Stromal cell of bone marrow (primary cell): ENCODE measurements at regions not wholly inside any gene's neighbourhood (a gene's known extent, or its start where the extent isn't known, plus 50 kb on each side); places are given as distances from the start of the nearest gene placed in this dataset.

Experiments
- DNase-seq: peaks from one replicate; pipeline ENCODE4 v3.0.0-alpha.2; 2012; ENCODE audit warnings: low read depth

DNA sequence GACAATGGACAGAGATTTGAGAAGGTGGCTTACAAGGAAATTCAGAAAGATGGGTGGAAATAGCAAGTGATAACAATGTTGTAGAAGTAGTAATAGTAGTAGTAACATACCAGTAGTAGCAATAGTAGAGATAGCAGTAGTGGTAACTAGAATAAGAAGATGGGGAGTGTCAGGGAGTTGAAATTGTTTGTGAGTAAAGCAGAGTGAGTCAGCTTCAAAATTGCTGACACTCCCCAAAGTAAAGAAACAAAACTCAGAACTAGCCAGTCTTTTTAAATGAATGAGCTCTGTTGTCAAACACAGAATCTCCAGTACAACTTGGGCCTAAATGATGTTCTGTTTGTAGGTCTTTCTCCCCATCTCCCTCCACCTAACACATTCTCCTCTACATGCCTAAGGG lies 1040.9 kb downstream of the CBLN2 start:
- no peak for DNase-seq

DNA sequence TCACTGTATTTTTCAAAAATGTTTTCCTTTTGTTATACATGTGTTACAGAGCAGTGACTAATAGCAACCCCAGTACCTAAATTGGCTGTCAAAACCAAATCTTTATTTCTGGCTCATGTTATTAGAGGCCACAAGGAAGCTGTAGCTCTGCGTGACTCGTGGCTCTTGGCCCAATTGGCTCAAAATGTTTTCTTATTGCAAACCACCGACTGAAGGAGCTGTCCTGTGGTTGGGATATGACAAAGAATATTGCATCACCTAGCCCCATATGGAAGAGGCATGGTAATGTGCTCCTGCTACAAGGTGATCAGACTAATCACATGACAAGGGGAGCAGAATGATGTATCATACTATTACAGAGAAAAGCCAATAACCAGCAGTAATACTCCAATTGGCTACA lies 1058.5 kb downstream of the CBLN2 start:
- no peak for DNase-seq

DNA sequence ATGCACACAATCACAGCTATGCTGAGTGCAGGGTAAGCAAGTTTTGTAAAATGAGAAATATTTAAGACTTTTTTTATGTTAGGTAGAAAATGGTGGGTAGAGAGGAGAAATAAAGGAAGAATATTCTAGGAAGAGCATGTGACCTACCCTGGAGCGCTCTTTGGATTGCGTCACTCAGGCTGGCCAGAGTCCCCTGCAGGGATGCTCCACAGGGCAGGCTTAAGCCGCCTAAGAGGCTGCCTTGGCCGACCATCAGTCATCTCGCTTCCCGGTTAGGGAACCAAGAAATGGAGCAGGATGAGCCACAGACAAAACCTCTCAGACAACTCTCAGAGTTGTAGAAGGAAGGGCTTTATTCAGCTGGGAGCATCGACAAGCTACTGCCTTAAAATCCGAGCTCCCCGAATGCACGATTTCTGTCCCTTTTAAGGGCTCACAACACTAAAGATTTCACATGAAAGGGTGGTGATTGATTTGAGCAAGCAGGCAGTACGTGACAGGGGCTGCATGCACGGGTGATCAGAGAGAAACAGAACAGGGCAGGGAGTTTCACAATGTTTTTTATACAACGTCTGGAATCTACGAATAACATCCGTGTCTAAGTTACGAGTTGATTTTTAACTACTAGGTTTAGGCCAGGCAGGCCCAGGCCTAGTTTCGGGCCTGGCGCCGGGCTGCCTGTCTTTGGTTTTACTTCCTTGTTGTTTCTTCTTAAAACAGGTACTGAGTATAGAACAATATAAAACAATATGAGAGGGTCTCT lies 1072.0 kb downstream of the CBLN2 start:
- DNase-seq, result no peak

DNA sequence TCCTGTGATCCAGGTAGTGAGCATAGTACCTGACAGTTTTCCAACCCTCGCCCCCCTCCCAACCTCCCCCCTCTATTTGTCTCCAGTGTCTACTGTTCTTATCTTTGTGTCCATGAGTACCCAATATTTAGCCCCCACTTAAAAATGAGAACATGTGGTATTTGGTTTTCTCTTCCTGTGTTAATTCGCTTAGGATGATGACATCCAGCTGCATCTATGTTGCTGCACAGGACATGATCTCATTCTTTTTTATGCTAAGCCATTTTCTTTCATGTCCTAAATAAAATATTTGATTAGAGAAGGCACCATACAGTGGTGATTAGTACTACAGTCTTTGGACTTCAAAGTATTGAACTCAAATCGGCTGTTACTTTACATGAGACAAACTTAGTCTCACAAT lies 1087.9 kb downstream of the CBLN2 start:
- no peak for DNase-seq

DNA sequence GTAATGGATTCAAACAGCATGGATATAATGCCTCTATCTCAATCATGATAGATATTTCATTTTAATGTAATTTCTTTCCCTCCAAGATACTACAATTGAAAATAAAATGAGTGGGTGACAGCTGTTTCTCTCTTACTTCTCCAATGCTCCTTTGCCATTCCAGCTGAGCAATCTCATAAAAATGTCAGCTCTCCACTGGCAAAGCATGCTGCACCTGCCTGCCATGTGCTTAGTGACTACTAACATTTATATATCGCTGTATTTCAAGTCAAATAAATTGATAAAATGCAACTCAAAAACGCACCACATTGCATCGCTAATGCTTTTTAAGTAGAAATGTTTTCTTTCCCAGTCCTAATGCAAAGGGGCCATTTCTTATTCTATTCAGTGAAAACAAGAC lies 1093.9 kb downstream of the CBLN2 start:
- no peak for DNase-seq

DNA sequence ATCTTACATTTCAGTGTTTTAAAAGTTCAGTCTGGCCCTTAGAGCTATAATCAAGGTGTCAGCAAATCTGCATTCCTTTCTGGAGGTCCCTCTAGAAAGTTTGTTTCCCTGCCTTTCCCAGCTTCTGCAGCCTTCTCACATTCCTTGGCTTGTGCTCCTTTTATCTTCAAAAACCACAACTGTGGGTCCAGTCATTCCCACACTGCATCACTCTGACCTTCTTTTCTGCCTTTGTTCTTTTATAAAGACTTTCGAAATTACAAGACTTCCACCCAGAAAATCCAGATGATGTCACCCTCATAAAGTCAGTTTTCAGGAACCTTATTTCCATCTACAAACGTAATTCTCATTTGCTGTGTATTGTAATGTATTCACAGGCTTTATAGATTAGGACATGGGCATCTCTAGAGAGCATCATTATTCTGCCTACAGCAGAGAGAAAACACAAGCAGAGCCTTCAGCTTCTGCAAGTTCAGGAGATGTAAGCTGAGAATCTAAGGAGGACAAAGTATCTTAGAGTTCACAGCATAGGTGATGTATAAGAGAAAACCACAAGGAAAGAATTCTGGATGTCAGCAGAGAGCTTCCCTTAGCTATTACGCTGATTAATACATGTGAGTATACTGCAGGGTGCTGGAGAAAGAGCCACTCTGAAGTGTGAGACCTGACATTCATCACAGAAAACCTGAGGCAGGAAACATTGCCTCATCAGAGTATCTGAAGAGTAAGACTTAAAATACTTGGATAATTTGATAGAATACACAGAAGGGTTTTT lies 1100.2 kb downstream of the CBLN2 start:
- peak; percentile 13 for DNase-seq

DNA sequence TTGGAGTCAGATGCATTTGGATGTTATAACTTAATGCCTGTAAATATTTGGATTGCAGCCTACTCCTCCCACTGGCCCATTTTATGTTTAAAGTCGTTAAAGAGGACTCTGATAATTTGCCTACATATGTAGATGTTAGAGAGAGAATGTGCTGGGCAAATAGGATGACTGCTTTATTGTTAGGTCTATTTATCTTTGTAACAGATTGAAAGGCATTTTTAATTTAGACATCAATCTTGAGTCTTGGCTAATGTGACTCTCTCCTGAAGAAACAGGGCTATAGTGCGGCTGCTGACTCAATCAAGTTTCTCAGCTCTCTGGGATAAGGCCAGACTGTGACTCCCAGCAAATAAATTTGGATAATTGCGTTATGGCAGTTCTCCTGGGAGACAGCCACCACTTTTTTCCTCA lies 1101.4 kb downstream of the CBLN2 start:
- no peak for DNase-seq

DNA sequence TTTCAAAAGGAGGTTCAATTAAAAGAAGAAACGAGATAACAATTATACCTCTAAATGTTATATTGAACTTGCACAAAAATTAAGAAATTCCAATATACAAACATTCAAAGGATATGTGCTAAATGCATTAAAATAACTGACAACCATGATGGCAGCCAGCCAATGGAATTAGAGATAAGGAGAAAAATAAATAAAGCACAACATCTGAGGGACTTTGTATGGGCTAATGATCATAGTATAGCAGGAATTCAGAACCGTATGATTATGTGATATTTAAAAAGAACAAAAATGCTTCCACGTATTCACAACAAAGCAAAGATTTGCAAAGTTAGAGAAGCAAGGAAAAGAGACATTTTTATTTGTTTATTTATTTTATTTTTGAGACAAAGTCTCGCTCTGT lies 1103.0 kb downstream of the CBLN2 start:
- DNase-seq, result no peak

DNA sequence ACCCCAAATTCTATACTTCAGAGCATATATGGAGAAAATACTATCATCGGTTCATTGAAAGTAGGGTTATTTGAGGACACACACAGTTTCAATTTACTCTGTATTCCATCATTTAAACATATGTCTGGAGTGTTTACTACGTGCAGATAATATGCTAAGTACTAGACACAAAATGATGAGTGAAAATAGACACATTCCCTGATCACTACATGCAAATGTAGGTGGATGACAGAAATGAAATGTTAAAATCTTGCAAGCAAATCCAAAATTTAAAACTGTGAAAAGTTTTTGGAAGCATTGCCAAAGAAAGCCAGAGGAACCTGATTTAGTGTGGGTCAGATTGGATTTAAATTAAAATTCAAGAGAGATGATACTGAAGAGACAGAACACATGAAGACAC lies 1106.6 kb downstream of the CBLN2 start:
- DNase-seq, result no peak

DNA sequence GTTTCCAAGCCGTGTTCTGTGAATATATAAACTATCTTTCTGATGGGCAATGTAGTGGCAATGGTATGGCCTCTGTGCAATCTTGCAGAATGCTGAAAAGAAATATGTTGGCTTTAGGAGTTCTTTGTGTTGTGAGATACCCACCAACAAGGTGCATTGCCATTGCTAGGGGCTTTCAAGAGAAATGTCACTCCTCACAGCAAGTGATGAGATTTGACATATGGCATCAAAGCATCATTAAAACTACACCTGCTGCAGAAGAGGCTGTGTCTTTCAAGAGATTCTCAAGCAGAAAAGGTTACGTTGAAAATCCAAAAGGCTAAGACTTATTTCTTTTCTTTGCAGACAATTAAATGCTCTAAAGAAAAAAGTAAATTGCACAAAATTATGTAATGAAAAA lies 1110.8 kb downstream of the CBLN2 start:
- no peak for DNase-seq

DNA sequence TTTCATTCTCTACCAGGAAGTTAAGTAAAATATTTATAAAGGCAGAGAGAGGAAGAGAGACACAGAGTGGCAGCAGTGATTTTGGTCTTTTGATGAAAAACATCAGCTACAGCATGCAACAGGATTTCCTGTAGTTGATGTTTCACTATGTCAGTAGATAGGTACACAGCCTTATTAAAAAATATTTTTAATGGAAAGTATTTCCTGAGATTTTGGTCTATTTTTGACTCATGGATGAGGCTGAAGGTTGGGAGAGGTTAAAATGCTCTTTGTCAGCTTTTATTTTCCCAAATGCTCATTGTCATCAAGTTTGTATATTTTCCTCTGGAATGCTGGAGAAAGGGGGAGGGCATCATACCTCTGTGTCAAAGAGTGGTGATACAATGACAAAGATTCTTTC lies 1112.5 kb downstream of the CBLN2 start:
- DNase-seq, result no peak

DNA sequence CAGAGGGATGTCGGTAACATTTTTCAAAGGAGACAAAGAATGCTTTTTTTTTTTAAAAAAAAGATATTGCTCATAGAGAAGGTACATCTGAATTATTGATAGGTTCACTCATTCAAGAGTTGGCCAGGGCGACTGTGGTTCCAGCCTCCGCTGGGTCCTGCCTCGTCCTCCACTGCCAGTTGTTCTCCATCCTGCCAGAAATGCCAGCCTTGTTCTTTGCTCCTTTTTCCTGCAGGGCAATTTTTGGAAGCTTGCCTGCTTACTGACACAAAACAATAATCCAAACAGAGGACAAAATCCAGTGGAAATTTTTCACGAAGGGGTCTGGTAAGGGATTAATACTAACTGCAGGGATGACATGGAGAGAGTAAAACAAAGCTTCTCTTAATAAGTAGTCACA lies 1113.0 kb downstream of the CBLN2 start:
- DNase-seq, result no peak

DNA sequence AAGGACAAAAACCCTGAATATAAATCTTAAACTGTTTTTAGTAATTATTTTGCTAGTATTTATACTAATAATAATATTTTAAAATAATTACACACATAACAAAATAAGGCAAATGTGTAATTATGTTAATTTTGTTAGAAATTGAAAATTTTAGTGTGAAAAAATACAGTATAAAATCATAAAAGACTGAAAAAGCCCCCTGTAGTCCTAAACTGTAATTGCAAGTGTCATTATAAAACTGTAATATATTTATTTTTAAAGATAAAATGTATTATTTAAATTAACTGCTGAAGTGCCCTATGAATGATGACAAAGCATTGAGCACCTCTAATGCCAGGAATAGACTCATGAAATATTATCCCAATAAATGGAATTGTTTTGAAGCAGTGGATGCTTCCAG lies 1117.7 kb downstream of the CBLN2 start:
- no peak for DNase-seq

DNA sequence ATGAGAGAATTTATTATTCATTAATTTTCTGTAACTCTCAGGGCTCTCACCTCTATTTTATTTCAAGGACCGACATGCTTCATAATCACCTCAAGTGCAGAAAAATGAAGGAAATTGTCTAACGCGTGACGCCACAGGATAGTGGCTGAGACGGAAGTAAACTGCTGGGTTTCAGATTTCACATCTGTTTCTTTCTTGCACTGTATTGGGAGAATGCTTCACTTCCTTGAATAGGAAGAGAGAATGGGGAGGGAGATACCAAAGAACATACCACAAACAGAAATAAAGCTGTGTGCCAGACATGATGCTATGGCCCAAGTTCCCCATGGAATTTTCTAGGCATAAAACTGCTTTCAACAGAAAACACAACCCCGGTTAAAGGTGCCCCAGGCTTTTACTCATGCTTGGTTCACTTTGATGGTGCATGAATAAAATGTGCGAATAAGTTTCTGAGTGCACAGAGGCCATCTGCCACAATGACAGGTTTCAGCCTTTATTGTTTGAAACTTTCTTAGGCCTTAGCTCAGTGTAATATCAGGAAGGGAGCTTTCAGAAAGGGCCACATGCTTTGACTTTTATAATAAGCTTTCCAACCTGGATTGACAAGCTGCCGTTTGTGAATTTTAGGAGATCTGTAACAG lies 1116.4 kb downstream of the SOCS6 start:
- DNase-seq, result no peak

DNA sequence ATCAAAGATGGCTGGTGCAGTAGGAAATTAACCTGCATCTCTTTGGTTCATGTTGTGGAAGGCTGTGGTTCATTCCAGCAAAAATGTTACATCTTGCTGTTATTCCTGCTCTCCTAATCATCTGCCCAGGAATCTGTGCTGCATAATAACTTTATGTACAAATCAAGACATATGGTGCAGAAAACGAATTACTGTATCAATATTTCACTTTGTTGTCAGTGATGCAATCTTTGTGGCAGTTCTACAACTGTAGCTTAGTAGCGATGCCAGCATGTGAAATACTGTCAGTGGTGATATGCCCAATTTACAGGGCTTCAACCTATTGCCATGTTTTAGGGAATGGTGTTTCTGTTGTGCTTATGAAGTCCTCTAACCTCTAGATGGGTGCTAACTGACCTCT lies 1114.7 kb downstream of the SOCS6 start:
- no peak for DNase-seq

DNA sequence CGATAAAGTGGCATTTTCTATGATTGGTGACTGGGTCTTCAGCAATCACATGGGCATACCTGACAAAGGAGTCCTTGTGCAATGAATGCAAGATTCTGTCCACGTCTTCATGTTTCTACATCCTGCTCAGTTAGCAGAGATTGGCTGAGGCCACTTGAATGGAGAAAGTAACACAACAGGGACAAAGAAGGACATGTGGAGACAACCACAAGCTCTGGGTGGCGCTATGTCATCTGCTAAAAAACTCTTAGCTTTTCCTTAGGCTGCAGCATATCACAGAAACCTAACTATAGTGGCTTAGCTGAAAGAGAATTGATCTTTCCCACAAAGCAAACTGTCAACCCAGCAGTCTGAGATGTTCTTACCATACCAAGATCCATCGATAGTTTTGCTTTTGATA lies 1109.7 kb downstream of the SOCS6 start:
- DNase-seq, result no peak

DNA sequence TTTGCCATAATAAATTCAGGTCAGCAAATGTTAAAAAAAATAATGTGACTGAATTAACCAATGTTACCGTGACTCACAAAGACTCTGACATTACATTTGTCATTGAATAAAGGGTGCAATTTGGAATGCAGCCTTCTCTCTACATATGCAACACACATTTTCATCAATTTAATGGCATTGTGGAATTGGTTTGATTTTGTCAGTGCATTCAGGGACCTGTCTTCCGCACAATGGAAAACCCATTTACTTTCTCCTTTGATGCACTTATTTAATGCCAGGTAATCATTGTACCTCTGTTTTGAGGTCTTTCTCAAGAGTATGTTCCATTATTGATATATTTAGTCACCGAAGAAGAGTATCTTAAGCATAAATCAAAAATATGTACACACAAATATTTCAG lies 1099.3 kb downstream of the SOCS6 start:
- no peak for DNase-seq

DNA sequence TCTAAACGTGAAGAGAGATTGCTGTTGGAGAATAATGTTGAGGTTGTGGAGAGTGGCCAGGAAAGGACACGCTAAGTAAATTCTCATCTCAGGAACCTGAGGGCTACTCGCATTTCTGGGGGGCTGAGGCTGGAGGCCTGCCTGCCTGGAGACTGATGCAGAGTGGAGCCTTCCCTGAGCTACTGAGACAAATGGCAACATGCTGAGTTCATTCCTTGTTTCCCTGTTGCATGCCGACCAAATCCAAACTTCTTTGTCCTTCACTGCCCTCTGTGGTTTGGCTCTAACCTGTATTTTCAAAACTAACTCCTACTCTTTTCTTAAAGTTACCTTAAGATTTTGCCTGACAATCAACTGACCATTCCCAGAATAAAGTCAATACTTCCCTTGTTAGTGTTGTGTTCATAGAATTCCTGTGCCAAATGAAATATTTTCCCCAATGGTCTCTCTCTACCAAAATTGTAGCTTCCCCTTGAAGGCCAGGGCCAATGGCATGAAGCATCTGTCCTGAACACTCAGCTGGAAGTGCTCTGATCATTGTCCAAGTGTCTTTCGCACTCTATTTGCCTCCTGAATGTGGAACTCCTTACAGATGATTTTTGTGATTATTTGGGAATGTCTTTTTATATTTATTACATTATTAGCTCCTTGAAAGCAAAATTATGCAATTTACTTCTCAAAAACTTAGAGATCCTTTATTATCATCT lies 1085.6 kb downstream of the SOCS6 start:
- no peak for DNase-seq

DNA sequence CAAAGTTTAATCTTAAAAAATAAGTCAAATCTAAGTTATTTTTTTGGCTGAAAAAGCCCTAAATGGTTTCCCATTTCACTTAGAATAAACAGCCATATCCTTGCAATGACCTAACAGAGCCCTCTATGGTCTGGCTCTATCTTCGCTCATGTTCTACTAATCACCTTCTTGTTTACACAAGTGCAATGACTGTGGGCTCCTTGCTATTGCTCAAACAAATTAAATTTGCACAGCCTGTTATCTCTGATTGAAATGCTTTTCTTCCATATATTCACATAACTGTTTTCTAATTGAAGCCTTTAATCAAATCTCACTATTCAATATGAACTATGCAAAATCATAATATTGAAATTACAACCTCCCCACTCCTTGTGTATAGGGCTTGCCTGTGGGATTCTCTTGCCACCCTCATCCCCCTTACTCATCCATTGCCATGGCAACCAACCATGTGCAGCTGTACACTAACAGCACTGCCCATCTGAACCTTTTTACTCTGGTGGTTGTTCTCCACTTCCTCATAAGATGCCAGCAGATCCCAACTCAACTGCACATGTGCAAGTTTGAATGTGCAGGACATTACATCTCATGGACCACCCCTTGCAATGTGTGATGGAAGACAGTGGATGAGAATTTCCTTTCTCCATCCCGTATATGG lies 1083.2 kb downstream of the SOCS6 start:
- no peak for DNase-seq

DNA sequence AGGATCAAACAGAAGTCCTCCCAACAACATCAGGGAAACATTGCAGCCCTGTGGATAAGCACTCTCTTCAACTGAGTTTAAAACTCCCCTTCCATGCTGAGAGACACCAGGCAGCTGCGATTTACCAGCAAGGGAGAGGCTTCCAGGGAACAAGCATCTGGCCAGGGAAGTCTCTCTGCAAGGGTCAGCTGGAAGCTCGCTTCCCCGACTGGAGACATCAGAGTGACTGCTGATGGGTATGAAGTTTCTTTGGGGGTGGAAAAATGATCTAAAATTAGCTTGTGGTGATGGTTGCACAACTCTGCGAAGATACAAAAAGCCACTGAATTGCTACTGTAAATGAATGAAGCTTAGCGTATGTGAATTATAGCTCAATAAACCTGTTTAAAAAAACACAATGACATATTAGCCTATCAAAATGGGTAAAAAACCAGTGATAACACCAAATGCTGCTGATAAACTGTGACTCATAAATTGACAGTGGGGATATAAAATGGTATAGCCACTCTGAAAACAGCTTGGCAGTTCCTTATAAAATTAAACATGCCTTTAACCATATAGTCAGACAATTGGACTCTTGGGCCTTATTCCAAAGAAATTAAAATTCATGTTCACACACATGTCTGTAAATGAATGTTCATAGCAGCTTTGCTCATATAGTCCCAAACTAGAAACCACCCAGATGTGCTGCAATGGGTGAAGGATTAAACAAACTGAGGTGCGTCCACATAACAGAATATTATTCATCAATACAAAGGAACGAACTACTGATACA lies 1082.0 kb downstream of the SOCS6 start:
- no peak for DNase-seq

DNA sequence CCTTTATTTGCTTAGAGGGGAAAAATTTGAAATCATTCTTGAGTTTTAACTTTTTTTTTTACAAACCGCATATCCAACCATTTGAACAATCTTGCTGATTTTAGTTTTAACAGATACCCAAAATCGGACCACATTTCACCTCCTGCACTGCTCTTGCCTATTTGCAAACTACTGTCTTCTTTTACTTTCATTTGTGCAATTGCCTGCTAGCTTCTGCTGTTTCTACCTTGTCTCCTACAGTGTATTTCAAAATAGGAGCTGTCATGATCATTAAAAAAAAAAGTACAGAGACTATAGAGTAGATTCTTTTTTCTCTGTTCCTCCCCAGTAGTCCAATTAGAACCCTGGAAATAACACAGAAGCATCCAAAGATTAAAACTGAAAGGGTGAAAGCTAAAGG lies 1081.2 kb downstream of the SOCS6 start:
- no peak for DNase-seq
